GM12878 (cell line): ENCODE measurements at regions not wholly inside any gene's neighbourhood (a gene's known extent, or its start where the extent isn't known, plus 50 kb on each side); places are given as distances from the start of the nearest gene placed in this dataset.
"Not testable (repeated sequence)": the region's sequence is repeated elsewhere in the genome, so short reads cannot be mapped to it uniquely, and the experiment has no call there.

ENCODE experiments used
- ATAC-seq: fragments of 200-7000 bp; cut with Tn5 transposase; 3 replicates; pipeline ENCODE4 v1.9.1; 2020; ENCODE audit warnings: mild to moderate bottlenecking, moderate library complexity
- BruUV-seq: library from RNA; stranded (reverse); fragments of 400-500 nt; replicated peaks from 2 replicates; lab custom pipeline; 2021; lab: Mats Ljungman, UMichigan
- CTCF ChIA-PET: fragments of 300-600 bp; sonication (Branson Sonifier 250); formaldehyde crosslinking; extraction: SDS; loops from one replicate; lab custom pipeline; 2021; ENCODE audit warnings: inconsistent platforms; lab: Yijun Ruan, JAX
- POLR2A ChIA-PET: fragments of 350-600 bp; formaldehyde crosslinking; extraction: SDS; loops from one replicate; lab custom pipeline; 2021; ENCODE audit warnings: inconsistent platforms; lab: Charles Lee
- RAD21 ChIA-PET: fragments of 300-600 bp; sonication (Branson Sonifier 250); formaldehyde crosslinking; loops from one replicate; lab custom pipeline; 2023; ENCODE audit warnings: antibody characterized with exemption; ENCODE audit not compliant: unreplicated experiment; lab: Charles Lee
- SMC1A ChIA-PET: fragments of 300-600 bp; sonication (Branson Sonifier 250); formaldehyde crosslinking; loops from one replicate; lab custom pipeline; 2023; ENCODE audit not compliant: unreplicated experiment, uncharacterized antibody; lab: Charles Lee
- DNase-seq: peaks from one replicate; pipeline ENCODE4 v3.0.0-alpha.2; 2011; ENCODE audit warnings: low read depth, low spot score
- FAIRE-seq: peaks from 3 replicates; lab custom pipeline; 2011; peaks lifted over from hg19 to GRCh38; lab: Jason Lieb, UNC
- H2AFZ ChIP-seq: 2 replicates; pipeline ENCODE4 v1.6.0; 2011; ENCODE audit warnings: low read depth, low read length, control low read depth; ENCODE audit not compliant: control insufficient read depth
- H3K27ac ChIP-seq: 2 replicates; pipeline ENCODE4 v1.5.1; 2011; ENCODE audit warnings: control low read depth; ENCODE audit not compliant: control insufficient read depth, insufficient read depth
- H3K27me3 ChIP-seq, 2 experiments: replicated peaks in 1 of 2; 2 replicates each; pipeline versions ENCODE4 v1.6.0 to v1.6.1; 2011; ENCODE audit warnings: low read length in 1 of 2; ENCODE audit not compliant: control insufficient read depth in 2 of 2, insufficient read depth in 2 of 2
- H3K36me3 ChIP-seq, 2 experiments: 2 replicates each; pipeline ENCODE4 v1.5.1; 2011; ENCODE audit warnings: low read length in 1 of 2; ENCODE audit not compliant: control insufficient read depth in 2 of 2, insufficient read depth in 2 of 2
- H3K4me1 ChIP-seq: 2 replicates; pipeline ENCODE4 v1.6.1; 2011; ENCODE audit warnings: mild to moderate bottlenecking, low read length, moderate library complexity, mixed read lengths; ENCODE audit not compliant: control insufficient read depth, insufficient read depth
- H3K4me2 ChIP-seq: 2 replicates; pipeline ENCODE4 v1.6.0; 2011; ENCODE audit warnings: control low read depth; ENCODE audit not compliant: control insufficient read depth, insufficient read depth
- H3K4me3 ChIP-seq: fragments of 200-600 bp; sonication (generic); 2 replicates; pipeline ENCODE4 v1.5.1; 2016
- H3K79me2 ChIP-seq: 2 replicates; pipeline ENCODE4 v1.6.0; 2011; ENCODE audit warnings: low read length; ENCODE audit not compliant: control insufficient read depth, insufficient read depth
- H3K9ac ChIP-seq: 2 replicates; pipeline ENCODE4 v1.8.0; 2011; ENCODE audit warnings: low read length, control low read depth, mixed read lengths; ENCODE audit not compliant: control insufficient read depth, insufficient read depth
- H3K9me3 ChIP-seq: replicated peaks from 3 replicates; pipeline ENCODE4 v1.5.1; 2011; ENCODE audit warnings: mild to moderate bottlenecking, low read length; ENCODE audit not compliant: control insufficient read depth, insufficient read depth
- H4K20me1 ChIP-seq: 2 replicates; pipeline ENCODE4 v1.6.0; 2011; ENCODE audit not compliant: control insufficient read depth, insufficient read depth
- WGBS: methylation state at CpG from one replicate; pipeline ENCODE4 v1.1.6; 2016; ENCODE audit warnings: low lambda C conversion rate; ENCODE audit not compliant: insufficient replicate concordance, insufficient coverage; ENCODE audit errors: missing lambda C conversion rate; 5-methylcytosine and 5-hydroxymethylcytosine counted together
- in situ Hi-C: fragments of 300-500 bp; cut with MboI; formaldehyde crosslinking; loops from 9 replicates; pipeline ENCODE4 v1.14.3; 2018; ENCODE audit warnings: mixed read lengths
- intact Hi-C: fragments of 100-400 bp; cut with micrococcal nuclease; formaldehyde crosslinking; loops from one replicate; pipeline ENCODE4 v1.14.2; 2022; ENCODE audit not compliant: unreplicated experiment

- BruUV-seq, H2AFZ ChIP-seq, H3K9ac ChIP-seq, H3K4me3 ChIP-seq, POLR2A ChIA-PET, in situ Hi-C loops, ATAC-seq, H3K4me1 ChIP-seq, H3K27me3 ChIP-seq, H3K27ac ChIP-seq, H4K20me1 ChIP-seq, H3K9me3 ChIP-seq, H3K79me2 ChIP-seq, H3K4me2 ChIP-seq, H3K36me3 ChIP-seq, DNase-seq, SMC1A ChIA-PET, CTCF ChIA-PET, FAIRE-seq, RAD21 ChIA-PET, intact Hi-C loops: not testable (repeated sequence)
- 13% methylated on average over 1 of the region's 3 CpGs for WGBS
These were observed 71.2 kb upstream of the GPRC5B start for GRCh38 chr16:19955896-19956295.

GRCh38 chr16:19955084-19955483 is 70.4 kb upstream of the GPRC5B start:
- in situ Hi-C loops, DNase-seq, H3K4me3 ChIP-seq, H3K79me2 ChIP-seq, SMC1A ChIA-PET, H3K4me2 ChIP-seq, intact Hi-C loops, POLR2A ChIA-PET, CTCF ChIA-PET, H3K27ac ChIP-seq, H3K27me3 ChIP-seq, H4K20me1 ChIP-seq, ATAC-seq, H3K36me3 ChIP-seq, H3K9me3 ChIP-seq, H2AFZ ChIP-seq, H3K9ac ChIP-seq, RAD21 ChIA-PET, H3K4me1 ChIP-seq, BruUV-seq, FAIRE-seq: not testable (repeated sequence)
- WGBS = 61% methylated on average over 3 of the region's 3 CpGs
